ENCODE measurements at regions not wholly inside any gene's neighbourhood (a gene's known extent, or its start where the extent isn't known, plus 50 kb on each side); places are given as distances from the start of the nearest gene placed in this dataset.

DNA sequence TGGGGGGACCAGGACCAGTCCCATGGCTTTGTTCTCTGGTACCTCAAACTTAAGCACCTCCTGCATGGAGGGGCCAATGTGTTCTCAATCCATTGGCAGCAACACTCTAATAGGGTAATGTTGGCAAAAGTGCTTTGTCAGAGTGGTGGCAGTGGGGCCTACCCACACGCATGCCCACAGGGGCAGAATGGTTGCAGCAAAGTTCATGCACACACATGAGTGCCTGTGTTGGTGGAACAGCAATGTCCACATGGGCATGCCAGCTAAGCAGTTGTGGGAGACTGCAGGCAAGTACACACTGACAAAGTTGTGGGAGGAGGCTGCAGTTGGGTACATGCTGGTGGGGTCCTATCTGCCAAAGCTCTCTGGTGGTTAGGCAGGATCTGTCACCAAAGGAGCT, 645.2 kb downstream of the ZNF385D start:
- no peak overlapping the region for H2AK9ac ChIP-seq (replicated peaks; ENCODE audit: low read depth, low read length, poor library complexity)
- H3K4me1 ChIP-seq (ENCODE audit: control insufficient read depth, insufficient read depth, low read length) = no peaks in the 10 kb centered on the region
- no peaks in the 10 kb centered on the region for H3K9me1 ChIP-seq (ENCODE audit: insufficient read depth, low read length)
- H3K9ac ChIP-seq (ENCODE audit: low read depth, low read length) = no peak overlapping the region
- H2AFZ ChIP-seq (replicated peaks; ENCODE audit: low read length, poor library complexity) = no peak overlapping the region
- 67% methylated on average over 1 of the region's 1 CpG; no CpG with 5 or more reads in 1 of the 2 experiments for WGBS, 2 experiments (ENCODE audit: extremely low coverage in 2 of 2, insufficient read length in 1 of 2)
- no peak overlapping the region for H2BK15ac ChIP-seq (ENCODE audit: low read depth, low read length)
- H3K4me3 ChIP-seq (ENCODE audit: insufficient read depth, low read depth, low read length) = no peak overlapping the region
- dilution Hi-C loops (cut with HindIII; ENCODE audit: low sequenced_read_pairs, unreplicated experiment) = no loop called here
- intact Hi-C loops (cut with micrococcal nuclease) = no loop called here
- H2BK20ac ChIP-seq (ENCODE audit: low read depth, low read length) = no peak overlapping the region
- H3K56ac ChIP-seq (ENCODE audit: extremely low read depth, insufficient read depth, low read length) = no peak overlapping the region
- ChIA-PET CTCF (no interaction called here), POLR2A (ENCODE audit: unreplicated experiment) (no interaction called here)
- no peak overlapping the region for H4K5ac ChIP-seq (ENCODE audit: low read depth, low read length)
- DNase-seq = no peak
- H2BK120ac ChIP-seq (ENCODE audit: low read depth, low read length) = no peak overlapping the region
- H3K14ac ChIP-seq (replicated peaks; ENCODE audit: low read depth, low read length) = no peak overlapping the region
- H2BK5ac ChIP-seq (ENCODE audit: low read depth, low read length, poor library complexity, severe bottlenecking) = no peak overlapping the region
- no peak overlapping the region for H3K4me2 ChIP-seq (ENCODE audit: low read depth, low read length)
- H4K91ac ChIP-seq (ENCODE audit: insufficient read depth, low read depth, low read length) = no peak overlapping the region
- no peak overlapping the region for H3K27ac ChIP-seq (ENCODE audit: insufficient read depth, low read length)
- H3K27me3 ChIP-seq (ENCODE audit: control insufficient read depth, insufficient read depth, low read length) = no peaks in the 10 kb centered on the region
- TF ChIP-seq SMC3 (IDR thresholded peaks at IDR 0.05; ENCODE audit: low read depth, low read length) (no peak), FOS (IDR thresholded peaks at IDR 0.05; ENCODE audit: low read depth, low read length) (no peak), MXI1 (IDR thresholded peaks at IDR 0.05; ENCODE audit: borderline replicate concordance, low read depth, low read length) (no peak), POLR2A (IDR thresholded peaks at IDR 0.05; ENCODE audit: low read depth, low read length) (no peak), RFX5 (IDR thresholded peaks at IDR 0.05; ENCODE audit: low read depth, low read length) (no peak)
- TF ChIP-seq, protein P1, sequence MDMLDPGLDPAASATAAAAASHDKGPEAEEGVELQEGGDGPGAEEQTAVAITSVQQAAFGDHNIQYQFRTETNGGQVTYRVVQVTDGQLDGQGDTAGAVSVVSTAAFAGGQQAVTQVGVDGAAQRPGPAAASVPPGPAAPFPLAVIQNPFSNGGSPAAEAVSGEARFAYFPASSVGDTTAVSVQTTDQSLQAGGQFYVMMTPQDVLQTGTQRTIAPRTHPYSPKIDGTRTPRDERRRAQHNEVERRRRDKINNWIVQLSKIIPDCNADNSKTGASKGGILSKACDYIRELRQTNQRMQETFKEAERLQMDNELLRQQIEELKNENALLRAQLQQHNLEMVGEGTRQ (IDR thresholded peaks at IDR 0.05; ENCODE audit: low read depth, low read length) = no peak
- BruUV-seq (replicated peaks) = no TSS peak
- no peak overlapping the region for H3K18ac ChIP-seq (ENCODE audit: low read depth, low read length)
- no peaks in the 10 kb centered on the region for H3K79me1 ChIP-seq (ENCODE audit: low read depth in 1 of 2, low read length in 2 of 2)
- no peaks in the 10 kb centered on the region for H3K36me3 ChIP-seq (ENCODE audit: control insufficient read depth, insufficient read depth, low read length)
- no peak overlapping the region for H4K8ac ChIP-seq (ENCODE audit: low read depth in 2 of 2, low read length in 2 of 2)
- in situ Hi-C loops (cut with MboI; ENCODE audit: low sequenced_read_pairs) = no loop called here
- no peak overlapping the region for H3K4ac ChIP-seq (ENCODE audit: low read depth, low read length)
- H3K23ac ChIP-seq (ENCODE audit: low read depth, low read length) = no peak overlapping the region
- H3K9me3 ChIP-seq (ENCODE audit: control insufficient read depth, insufficient read depth, low read length) = peaks cover 9% of the 10 kb centered on the region
- no peak overlapping the region for H2AK5ac ChIP-seq (ENCODE audit: low read depth, low read length)
- no peaks in the 10 kb centered on the region for H4K20me1 ChIP-seq (ENCODE audit: insufficient read depth, low read length)
- ATAC-seq (ENCODE audit: low read depth) = no peak
